Naive B cell (primary cell): ENCODE measurements at regions not wholly inside any gene's neighbourhood (a gene's known extent, or its start where the extent isn't known, plus 50 kb on each side); places are given as distances from the start of the nearest gene placed in this dataset.
"Not testable (repeated sequence)": the region's sequence is repeated elsewhere in the genome, so short reads cannot be mapped to it uniquely, and the experiment has no call there.

Source experiments
- ATAC-seq, 2 donors: fragments of 150-1000 bp; cut with Tn5 transposase; 2 replicates each; pipeline ENCODE4 v1.10.0; 2021; ENCODE audit warnings: low read depth in 2 of 2, mild to moderate bottlenecking in 2 of 2, moderate library complexity in 2 of 2
- DNase-seq: peaks from one replicate; pipeline ENCODE4 v3.0.0; 2022
- H3K27ac Mint-ChIP-seq, 6 donors: one replicate each; pipeline ENCODE4 v1.8.0; 2020 to 2022; ENCODE audit warnings: mild to moderate bottlenecking in 6 of 6, mixed read lengths in 6 of 6, moderate library complexity in 5 of 6, inconsistent platforms in 2 of 6
- H3K27me3 Mint-ChIP-seq, 3 donors: one replicate each; pipeline ENCODE4 v1.8.0; 2021 to 2022; ENCODE audit warnings: mixed read lengths in 3 of 3, mild to moderate bottlenecking in 1 of 3
- H3K36me3 Mint-ChIP-seq, 2 donors: one replicate each; pipeline ENCODE4 v1.8.0; 2020 to 2022; ENCODE audit warnings: mixed read lengths in 2 of 2, inconsistent platforms in 1 of 2, mild to moderate bottlenecking in 1 of 2
- H3K4me1 Mint-ChIP-seq, 3 donors: one replicate each; pipeline ENCODE4 v1.8.0; 2020 to 2022; ENCODE audit warnings: mixed read lengths in 3 of 3, inconsistent platforms in 1 of 3, mild to moderate bottlenecking in 1 of 3, moderate library complexity in 1 of 3
- H3K4me3 Mint-ChIP-seq, 8 donors: one replicate each; pipeline ENCODE4 v1.8.0; 2020 to 2022; ENCODE audit warnings: mild to moderate bottlenecking in 8 of 8, mixed read lengths in 8 of 8, moderate library complexity in 8 of 8, inconsistent platforms in 2 of 8
- H3K9me3 Mint-ChIP-seq, 7 donors: one replicate each; pipeline ENCODE4 v1.8.0; 2020 to 2022; ENCODE audit warnings: mixed read lengths in 7 of 7, mild to moderate bottlenecking in 5 of 7, inconsistent platforms in 2 of 7, moderate library complexity in 1 of 7

DNA sequence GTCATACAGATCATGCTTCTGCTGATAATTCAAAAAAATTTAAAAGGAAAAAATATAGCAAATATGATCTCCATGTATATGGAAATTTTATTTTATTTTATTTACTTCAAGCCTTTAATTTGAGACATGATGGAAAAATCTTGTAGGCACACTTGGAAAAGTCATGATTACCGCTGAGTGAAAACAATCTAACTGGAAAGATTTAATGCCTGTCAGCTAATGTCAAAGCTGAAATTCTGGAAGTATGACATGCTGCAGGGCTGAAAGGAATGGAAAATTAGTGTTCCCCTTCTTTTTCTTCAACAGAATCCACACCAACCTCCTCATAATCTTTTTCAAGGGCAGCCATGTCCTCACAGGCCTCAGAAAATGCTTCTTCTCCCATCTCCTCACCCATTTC is 58.2 kb downstream of the RPRM start:
- peaks cover 0 to 5% (median 0%) of the 10 kb centered on the region in 7 donors for H3K9me3 Mint-ChIP-seq
- no peak overlapping the region for H3K27ac Mint-ChIP-seq
- H3K27me3 Mint-ChIP-seq, result no peaks in the 10 kb centered on the region
- ATAC-seq (no peak), DNase-seq (no peak)
- H3K4me1 Mint-ChIP-seq, result no peaks in the 10 kb centered on the region
- no peak overlapping the region for H3K4me3 Mint-ChIP-seq
- H3K36me3 Mint-ChIP-seq, result no peaks in the 10 kb centered on the region

DNA sequence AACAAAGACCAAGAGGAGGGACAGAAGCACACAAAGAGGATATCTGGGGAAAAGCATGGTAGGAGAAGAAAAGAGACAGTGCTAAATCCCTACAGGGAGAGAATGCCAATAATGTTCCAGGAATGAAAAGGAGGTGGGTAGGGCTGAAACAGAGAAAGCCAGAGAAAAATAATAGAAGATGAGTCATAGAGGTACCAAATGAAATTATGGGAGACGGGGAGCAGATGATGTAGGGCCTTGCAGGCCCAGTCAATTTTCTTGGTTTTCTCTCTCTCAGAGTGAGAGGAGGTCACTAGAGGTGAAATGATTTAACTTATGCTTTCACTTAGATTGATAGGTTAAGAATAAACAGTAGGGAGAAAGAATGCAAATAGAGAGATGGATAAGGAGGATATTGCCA is 61.5 kb downstream of the RPRM start:
- Mint-ChIP-seq H3K4me1 (no peaks in the 10 kb centered on the region), H3K9me3 (peaks cover 0 to 5% (median 0%) of the 10 kb centered on the region in 7 donors), H3K27ac (no peak overlapping the region), H3K27me3 (no peaks in the 10 kb centered on the region), H3K36me3 (no peaks in the 10 kb centered on the region), H3K4me3 (no peak overlapping the region)
- ATAC-seq (no peak), DNase-seq (no peak)

DNA sequence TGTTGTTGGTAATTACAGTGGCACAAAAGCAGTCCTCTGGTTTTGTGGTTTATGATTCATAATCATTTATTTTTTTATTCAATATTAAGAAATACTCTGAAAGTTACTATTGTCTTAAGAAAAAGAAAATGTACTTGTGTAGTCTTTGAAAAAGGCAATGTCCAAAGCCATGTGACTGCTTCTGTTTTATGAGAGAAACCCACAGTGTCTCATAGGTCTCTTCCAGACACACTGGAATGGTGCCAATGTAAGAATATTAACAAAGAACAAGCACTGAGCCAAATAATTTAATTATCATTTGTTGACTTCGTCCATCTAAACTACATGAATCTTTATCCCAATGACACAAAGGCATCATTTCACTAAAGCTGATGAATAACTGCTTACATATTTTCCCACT is 62.5 kb downstream of the RPRM start:
- no peaks in the 10 kb centered on the region for H3K4me1 Mint-ChIP-seq
- no peak overlapping the region for H3K27ac Mint-ChIP-seq

DNA sequence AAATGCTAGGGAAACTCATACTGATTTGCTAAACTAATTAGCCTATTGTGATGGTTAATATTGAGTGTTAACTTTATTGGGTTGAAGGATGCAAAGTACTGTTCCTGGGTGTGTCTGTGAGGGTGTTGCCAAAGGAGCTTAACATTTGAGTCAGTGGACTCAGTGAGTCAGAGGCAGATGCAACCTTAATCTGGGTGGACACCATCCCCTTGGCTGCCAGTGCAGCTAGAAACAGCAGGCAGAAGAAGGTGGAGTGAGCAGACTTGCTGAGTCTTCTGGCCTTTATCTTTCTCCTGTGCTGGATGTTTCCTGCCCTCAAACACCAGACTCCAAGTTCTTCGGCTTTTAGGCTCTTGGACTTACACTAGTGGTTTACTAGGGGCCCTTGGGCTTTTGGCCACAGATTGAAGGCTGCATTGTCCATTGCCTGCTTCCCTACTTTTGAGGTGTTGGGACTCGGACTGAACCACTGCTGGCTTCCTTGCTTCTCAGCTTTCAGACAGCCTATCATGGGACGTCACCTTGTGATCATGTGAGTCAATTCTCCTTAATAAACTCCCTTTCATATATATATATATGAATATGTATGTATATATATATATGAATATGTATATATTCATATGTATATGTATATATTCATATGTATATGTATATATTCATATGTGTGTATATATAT is 69.7 kb downstream of the RPRM start:
- Mint-ChIP-seq H3K4me3 (no peak overlapping the region), H3K36me3 (no peaks in the 10 kb centered on the region), H3K27ac (no peak overlapping the region), H3K4me1 (no peaks in the 10 kb centered on the region), H3K27me3 (no peaks in the 10 kb centered on the region), H3K9me3 (no peaks in the 10 kb centered on the region)
- DNase-seq (no peak), ATAC-seq (no peak)

More for the DNA sequence above, 62.5 kb downstream of the RPRM start:
- ATAC-seq (no peak), DNase-seq (no peak)
- H3K27me3 Mint-ChIP-seq, result no peaks in the 10 kb centered on the region
- no peak overlapping the region for H3K4me3 Mint-ChIP-seq
- H3K9me3 Mint-ChIP-seq, result peaks cover 0 to 5% (median 0%) of the 10 kb centered on the region in 7 donors
- no peaks in the 10 kb centered on the region for H3K36me3 Mint-ChIP-seq

DNA sequence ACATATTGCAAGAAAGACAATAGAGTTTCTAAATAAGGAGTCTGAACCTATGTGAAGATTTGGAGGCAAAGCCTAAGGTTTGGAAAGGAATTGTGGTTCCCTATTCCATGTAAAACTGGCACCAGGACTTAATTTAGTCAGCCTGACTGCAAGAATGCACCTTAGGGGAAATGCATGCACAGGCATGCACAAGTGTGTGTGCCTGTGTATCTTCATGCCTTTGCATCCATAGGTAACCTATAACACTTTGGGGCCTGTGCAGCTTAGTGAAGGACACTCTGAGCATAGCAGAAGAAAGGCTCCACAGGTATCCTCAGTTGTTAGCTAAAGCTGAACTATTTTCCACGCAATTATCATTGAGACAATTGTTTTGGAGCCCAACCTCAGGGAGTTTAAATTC is 73.4 kb downstream of the RPRM start:
- Mint-ChIP-seq H3K4me3 (no peak overlapping the region), H3K4me1 (no peaks in the 10 kb centered on the region), H3K27me3 (no peaks in the 10 kb centered on the region), H3K36me3 (no peaks in the 10 kb centered on the region), H3K9me3 (no peaks in the 10 kb centered on the region), H3K27ac (no peak overlapping the region)
- no peak for DNase-seq
- no peak for ATAC-seq

DNA sequence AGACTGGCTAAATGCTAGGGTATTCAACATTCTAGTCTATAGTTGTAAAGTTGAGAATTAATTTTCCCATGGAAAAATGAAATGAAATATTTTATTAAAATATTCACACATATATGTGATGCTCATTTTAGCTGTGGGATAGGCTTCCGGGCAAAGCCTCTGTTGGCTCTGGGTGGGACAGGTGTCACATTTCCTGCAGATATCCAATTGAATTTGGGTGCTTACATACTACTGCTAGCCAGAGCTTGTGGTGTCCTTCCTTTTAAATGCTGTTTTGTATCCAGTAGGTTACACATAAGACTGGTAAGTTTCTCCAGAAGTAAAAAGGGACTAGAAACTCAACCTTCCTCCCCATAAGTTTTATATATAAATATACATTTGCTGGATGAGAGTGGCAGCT is 73.8 kb downstream of the RPRM start:
- no peak overlapping the region for H3K27ac Mint-ChIP-seq
- no peaks in the 10 kb centered on the region for H3K36me3 Mint-ChIP-seq
- H3K4me3 Mint-ChIP-seq, result no peak overlapping the region
- ATAC-seq (no peak), DNase-seq (no peak)
- H3K9me3 Mint-ChIP-seq, result no peaks in the 10 kb centered on the region
- no peaks in the 10 kb centered on the region for H3K27me3 Mint-ChIP-seq
- H3K4me1 Mint-ChIP-seq, result no peaks in the 10 kb centered on the region

DNA sequence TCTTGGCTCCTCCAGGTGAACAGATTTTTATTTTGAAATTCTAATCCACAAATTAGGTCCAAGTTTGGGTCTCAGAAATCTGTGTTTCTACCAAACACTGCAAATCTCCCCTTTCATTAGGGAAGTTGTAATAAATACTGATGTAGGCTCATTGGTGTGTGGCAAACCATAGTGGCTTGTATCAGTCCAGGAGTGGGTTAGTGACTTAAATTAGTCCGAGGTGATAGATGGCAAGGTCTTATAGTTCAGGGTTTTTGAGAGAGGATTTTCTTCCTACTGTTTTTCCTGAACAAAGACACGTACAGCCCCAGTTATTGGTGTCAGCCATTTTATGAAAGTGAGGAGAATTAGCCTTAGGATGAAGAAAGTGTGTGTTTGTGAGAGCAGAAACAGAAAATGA is 74.6 kb downstream of the RPRM start:
- no peak for DNase-seq
- Mint-ChIP-seq H3K4me1 (no peaks in the 10 kb centered on the region), H3K9me3 (peaks cover 0 to 3% (median 0%) of the 10 kb centered on the region in 7 donors), H3K4me3 (no peak overlapping the region), H3K27ac (no peak overlapping the region), H3K36me3 (no peaks in the 10 kb centered on the region), H3K27me3 (no peaks in the 10 kb centered on the region)
- ATAC-seq, result no peak

DNA sequence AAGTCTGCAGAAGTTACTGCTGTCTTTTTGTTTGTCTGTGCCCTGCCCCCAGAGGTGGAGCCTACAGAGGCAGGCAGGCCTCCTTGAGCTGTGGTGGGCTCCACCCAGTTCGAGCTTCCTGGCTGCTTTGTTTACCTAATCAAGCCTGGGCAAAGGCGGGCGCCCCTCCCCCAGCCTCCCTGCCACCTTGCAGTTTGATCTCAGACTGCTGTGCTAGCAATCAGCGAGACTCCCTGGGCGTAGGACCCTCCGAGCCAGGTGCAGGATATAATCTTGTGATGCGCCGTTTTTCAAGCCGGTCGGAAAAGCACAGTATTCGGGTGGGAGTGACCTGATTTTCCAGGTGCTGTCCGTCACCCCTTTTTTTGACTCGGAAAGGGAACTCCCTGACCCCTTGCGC is 75.2 kb downstream of the RPRM start:
- not testable (repeated sequence) for ATAC-seq, H3K4me3 Mint-ChIP-seq, H3K27me3 Mint-ChIP-seq, H3K9me3 Mint-ChIP-seq, DNase-seq, H3K36me3 Mint-ChIP-seq, H3K27ac Mint-ChIP-seq, H3K4me1 Mint-ChIP-seq

DNA sequence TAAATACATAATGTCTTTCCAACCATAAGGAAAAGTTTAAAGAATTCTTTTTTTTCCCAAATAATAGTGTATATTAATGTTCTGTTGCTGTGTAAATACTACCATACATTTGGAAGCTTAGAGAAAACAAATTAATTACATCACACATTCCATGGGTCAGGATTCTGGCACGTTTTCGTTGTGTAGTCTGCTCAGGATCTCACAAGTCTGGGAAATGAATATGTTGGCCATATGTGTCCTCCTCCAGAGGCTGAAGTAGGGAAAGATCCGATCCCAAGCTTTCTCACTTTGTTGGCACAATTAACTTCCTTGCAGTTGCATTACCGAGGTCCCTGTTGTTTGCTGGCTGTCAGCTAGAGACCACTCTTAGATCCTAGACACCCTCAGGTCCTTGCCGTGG is 83.9 kb downstream of the RPRM start:
- H3K27ac Mint-ChIP-seq, result no peak overlapping the region
- H3K36me3 Mint-ChIP-seq, result no peaks in the 10 kb centered on the region
- H3K4me1 Mint-ChIP-seq, result no peaks in the 10 kb centered on the region
- H3K9me3 Mint-ChIP-seq, result peaks cover 4 to 38% (median 11%) of the 10 kb centered on the region in 7 donors
- H3K27me3 Mint-ChIP-seq, result no peaks in the 10 kb centered on the region
- no peak for DNase-seq
- H3K4me3 Mint-ChIP-seq, result no peak overlapping the region
- no peak for ATAC-seq

DNA sequence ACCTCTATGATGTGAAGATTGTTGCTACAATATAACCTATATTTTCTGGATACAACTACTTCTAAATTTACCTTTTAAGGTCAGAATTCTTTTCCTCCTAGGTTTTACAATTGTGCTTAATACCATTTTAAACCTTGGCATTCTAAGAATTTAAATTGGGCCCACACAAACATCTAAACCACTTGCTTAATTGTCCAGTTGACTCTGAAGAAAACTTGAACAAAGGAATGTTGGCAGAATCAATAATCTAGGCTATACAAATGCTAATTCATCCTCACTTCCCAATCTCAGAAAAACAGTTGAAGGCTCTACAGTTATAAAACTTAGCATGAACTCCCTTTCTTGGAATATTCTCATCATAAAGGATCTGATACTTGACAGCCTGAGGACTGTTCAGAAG is 84.3 kb downstream of the RPRM start:
- H3K27me3 Mint-ChIP-seq, result no peaks in the 10 kb centered on the region
- peaks cover 4 to 38% (median 11%) of the 10 kb centered on the region in 7 donors for H3K9me3 Mint-ChIP-seq
- no peak overlapping the region for H3K27ac Mint-ChIP-seq
- ATAC-seq, result no peak
- no peaks in the 10 kb centered on the region for H3K36me3 Mint-ChIP-seq
- no peaks in the 10 kb centered on the region for H3K4me1 Mint-ChIP-seq
- DNase-seq, result no peak
- H3K4me3 Mint-ChIP-seq, result no peak overlapping the region

DNA sequence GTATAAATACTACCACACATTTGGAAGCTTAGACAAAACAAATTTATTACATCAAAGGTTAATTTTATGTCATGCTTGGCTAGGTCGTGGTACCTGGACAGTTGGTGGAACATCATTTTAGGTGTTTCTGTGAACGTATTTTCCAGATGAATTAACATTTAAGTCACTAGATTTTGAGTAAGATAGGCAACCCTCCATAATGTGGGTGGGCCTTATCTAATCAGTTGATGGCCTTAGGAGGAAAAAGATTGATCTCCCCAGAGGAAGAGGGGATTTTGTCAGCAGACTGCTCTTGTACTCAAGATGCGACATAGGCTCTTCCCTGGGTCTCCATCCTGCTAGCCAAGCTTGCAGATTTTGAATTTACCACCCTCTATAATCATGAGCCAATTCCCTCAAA is 85.0 kb downstream of the RPRM start:
- no peak for DNase-seq
- peaks cover 4 to 38% (median 13%) of the 10 kb centered on the region in 7 donors for H3K9me3 Mint-ChIP-seq
- no peaks in the 10 kb centered on the region for H3K27me3 Mint-ChIP-seq
- H3K27ac Mint-ChIP-seq, result no peak overlapping the region
- no peaks in the 10 kb centered on the region for H3K36me3 Mint-ChIP-seq
- H3K4me3 Mint-ChIP-seq, result no peak overlapping the region
- no peak for ATAC-seq
- H3K4me1 Mint-ChIP-seq, result no peaks in the 10 kb centered on the region

DNA sequence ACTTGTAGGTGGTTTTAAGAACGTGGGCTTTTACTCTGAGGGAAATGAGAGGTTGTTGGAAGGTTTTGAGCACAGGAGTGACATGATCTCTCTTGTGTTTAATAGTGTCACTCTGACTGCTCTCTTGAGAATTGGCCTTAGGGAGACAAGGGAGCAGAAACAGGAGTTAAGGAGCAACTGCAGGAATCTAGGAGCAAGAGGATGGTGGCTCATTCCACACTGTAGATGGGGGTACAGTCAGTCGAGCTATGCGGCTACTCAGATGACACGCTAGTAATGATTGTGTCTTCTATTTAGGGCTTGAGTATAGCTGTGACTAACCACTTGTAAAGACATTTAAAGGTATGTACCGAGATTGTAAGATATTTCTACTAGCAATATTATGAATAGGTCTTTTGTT is 87.4 kb downstream of the RPRM start:
- no peak for DNase-seq
- Mint-ChIP-seq H3K9me3 (peaks cover 4 to 35% (median 9%) of the 10 kb centered on the region in 7 donors), H3K4me3 (no peak overlapping the region), H3K4me1 (no peaks in the 10 kb centered on the region), H3K27ac (no peak overlapping the region), H3K36me3 (no peaks in the 10 kb centered on the region), H3K27me3 (no peaks in the 10 kb centered on the region)
- ATAC-seq, result no peak

DNA sequence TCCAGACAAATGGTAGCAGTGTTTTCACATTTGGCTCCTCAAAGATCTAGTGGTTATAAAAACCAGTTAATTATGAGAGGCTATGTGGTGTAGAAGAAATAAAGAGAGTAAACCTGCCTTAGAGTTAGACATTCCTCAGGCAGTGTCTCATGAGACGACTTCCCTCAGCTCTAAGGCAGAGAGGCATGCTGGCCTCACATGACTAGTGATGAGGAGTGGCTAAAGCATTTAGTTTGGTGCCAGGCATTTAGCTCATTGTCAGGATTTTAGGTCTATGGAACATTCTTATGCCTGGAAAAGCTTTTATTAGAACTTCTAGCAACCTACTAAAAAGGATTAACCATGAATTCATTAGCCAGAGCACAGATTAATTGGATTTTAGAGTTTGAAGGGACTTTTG is 90.3 kb downstream of the RPRM start:
- Mint-ChIP-seq H3K4me3 (no peak overlapping the region), H3K36me3 (no peaks in the 10 kb centered on the region), H3K27me3 (no peaks in the 10 kb centered on the region), H3K9me3 (peaks cover 0 to 22% (median 9%) of the 10 kb centered on the region in 7 donors), H3K4me1 (no peaks in the 10 kb centered on the region), H3K27ac (no peak overlapping the region)
- ATAC-seq (no peak), DNase-seq (no peak)

DNA sequence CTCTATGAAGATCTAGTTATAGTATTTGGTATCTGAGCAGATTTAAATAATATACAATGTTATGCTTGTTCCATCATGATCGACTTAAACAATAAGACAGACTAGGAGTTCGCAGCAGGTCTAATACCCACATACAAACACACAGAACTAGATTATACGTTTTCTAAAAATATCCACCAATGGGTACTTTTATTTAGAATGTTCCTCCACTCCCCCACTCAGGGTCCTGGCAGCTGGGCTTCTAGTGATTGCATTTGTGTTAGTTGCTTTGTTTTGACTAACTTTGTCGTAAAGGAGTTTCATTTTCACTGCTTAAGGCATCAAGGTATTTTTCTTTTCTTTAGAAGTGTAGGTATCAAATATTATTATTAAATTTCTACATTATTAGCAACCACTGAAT is 91.4 kb downstream of the RPRM start:
- H3K4me1 Mint-ChIP-seq, result no peaks in the 10 kb centered on the region
- H3K27me3 Mint-ChIP-seq, result no peaks in the 10 kb centered on the region
- no peaks in the 10 kb centered on the region for H3K36me3 Mint-ChIP-seq
- ATAC-seq (no peak), DNase-seq (no peak)
- no peak overlapping the region for H3K4me3 Mint-ChIP-seq
- H3K9me3 Mint-ChIP-seq, result peaks cover 0 to 14% (median 9%) of the 10 kb centered on the region in 7 donors
- H3K27ac Mint-ChIP-seq, result no peak overlapping the region

DNA sequence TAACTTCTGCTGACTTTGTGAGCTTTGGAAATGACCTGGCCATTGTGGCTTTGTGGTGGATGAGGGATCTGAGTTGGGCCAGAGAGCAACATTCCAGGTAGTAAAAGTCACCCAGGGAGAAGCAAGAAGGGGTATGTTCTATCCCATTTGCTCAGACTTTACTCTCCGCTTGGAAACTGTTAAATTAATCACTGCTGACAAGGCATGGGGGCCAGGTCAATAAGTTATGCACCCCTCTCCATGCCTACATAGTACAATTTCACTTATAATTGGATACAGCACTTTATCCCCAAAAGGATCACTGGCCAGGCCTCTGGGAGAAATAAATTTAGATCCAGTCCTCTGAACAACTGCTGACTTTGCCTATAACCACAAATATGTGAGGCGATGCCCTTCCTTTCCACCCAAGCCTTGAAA is 92.1 kb downstream of the RPRM start:
- DNase-seq (no peak), ATAC-seq (no peak)
- Mint-ChIP-seq H3K27ac (no peak overlapping the region), H3K27me3 (no peaks in the 10 kb centered on the region), H3K36me3 (no peaks in the 10 kb centered on the region), H3K9me3 (peaks cover 0 to 15% (median 9%) of the 10 kb centered on the region in 7 donors), H3K4me3 (no peak overlapping the region), H3K4me1 (no peaks in the 10 kb centered on the region)
